Kidney epithelial cell (primary cell): ENCODE measurements at regions not wholly inside any gene's neighbourhood (a gene's known extent, or its start where the extent isn't known, plus 50 kb on each side); places are given as distances from the start of the nearest gene placed in this dataset.

Experiments
- DNase-seq: peaks from one replicate; pipeline ENCODE4 v3.0.0-alpha.2; 2010; ENCODE audit warnings: low read depth
- H3K27me3 ChIP-seq: 2 replicates; pipeline ENCODE4 v1.6.0; 2011; ENCODE audit warnings: low read length; ENCODE audit not compliant: control insufficient read depth, insufficient read depth
- H3K36me3 ChIP-seq: 2 replicates; pipeline ENCODE4 v1.5.1; 2011; ENCODE audit warnings: low read length; ENCODE audit not compliant: control insufficient read depth, insufficient read depth
- H3K4me3 ChIP-seq: 2 replicates; pipeline ENCODE4 v1.5.1; 2011; ENCODE audit warnings: low read depth, mild to moderate bottlenecking, control low read depth, low read length
- TF ChIP-seq, protein P1 (sequence below): IDR thresholded peaks from 2 replicates; pipeline ENCODE4 v1.5.1; 2011; ENCODE audit warnings: mild to moderate bottlenecking, moderate library complexity, low read length, control low read depth, inconsistent platforms; ENCODE audit not compliant: insufficient read depth, poor library complexity, severe bottlenecking

DNA sequence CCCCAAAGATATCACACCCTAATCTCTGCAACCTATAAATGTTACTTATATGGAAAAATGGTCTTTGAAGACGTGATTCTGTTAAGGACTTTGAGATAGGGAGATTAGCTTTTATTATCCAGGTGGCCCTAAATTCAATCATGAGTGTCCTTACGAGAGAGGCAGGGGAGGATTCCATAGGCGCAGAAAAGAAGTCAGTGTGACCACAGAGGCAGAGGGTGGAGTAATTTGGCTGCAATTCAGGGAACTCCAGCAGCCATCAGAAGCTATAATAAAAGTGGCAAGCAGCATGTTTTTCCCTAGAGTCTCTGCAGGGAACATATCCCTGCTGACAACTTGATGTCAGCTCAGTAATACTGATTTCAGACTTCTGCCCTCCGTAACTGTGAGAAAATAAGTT is 315.2 kb upstream of the ROBO2 start:
- TF ChIP-seq, protein P1, sequence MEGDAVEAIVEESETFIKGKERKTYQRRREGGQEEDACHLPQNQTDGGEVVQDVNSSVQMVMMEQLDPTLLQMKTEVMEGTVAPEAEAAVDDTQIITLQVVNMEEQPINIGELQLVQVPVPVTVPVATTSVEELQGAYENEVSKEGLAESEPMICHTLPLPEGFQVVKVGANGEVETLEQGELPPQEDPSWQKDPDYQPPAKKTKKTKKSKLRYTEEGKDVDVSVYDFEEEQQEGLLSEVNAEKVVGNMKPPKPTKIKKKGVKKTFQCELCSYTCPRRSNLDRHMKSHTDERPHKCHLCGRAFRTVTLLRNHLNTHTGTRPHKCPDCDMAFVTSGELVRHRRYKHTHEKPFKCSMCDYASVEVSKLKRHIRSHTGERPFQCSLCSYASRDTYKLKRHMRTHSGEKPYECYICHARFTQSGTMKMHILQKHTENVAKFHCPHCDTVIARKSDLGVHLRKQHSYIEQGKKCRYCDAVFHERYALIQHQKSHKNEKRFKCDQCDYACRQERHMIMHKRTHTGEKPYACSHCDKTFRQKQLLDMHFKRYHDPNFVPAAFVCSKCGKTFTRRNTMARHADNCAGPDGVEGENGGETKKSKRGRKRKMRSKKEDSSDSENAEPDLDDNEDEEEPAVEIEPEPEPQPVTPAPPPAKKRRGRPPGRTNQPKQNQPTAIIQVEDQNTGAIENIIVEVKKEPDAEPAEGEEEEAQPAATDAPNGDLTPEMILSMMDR = no peak
- DNase-seq = no peak
- H3K36me3 ChIP-seq = no peaks in the 10 kb centered on the region
- no peaks in the 10 kb centered on the region for H3K27me3 ChIP-seq
- no peak overlapping the region for H3K4me3 ChIP-seq

DNA sequence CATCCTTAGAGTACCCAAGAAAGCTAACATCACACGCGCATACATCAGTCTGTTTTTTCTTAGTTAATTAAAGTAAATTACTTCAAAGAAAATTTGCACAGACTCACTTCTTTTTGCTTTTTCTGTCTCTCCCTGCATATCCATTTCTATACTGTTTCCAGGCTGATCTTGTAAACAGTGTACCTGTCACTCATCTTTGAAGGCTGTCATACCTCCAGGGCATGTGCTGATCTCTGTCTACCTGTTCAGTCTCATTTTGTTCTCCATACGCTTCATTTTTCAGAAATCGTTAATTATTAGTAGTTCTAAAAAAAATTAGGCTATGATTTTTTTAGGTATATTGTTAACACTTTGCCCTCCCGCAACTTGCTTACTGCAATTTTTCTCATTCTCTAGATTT is 313.9 kb upstream of the ROBO2 start:
- Histone ChIP-seq H3K4me3 (no peak overlapping the region), H3K27me3 (no peaks in the 10 kb centered on the region), H3K36me3 (no peaks in the 10 kb centered on the region)
- no peak for DNase-seq
- TF ChIP-seq, protein P1 = no peak

DNA sequence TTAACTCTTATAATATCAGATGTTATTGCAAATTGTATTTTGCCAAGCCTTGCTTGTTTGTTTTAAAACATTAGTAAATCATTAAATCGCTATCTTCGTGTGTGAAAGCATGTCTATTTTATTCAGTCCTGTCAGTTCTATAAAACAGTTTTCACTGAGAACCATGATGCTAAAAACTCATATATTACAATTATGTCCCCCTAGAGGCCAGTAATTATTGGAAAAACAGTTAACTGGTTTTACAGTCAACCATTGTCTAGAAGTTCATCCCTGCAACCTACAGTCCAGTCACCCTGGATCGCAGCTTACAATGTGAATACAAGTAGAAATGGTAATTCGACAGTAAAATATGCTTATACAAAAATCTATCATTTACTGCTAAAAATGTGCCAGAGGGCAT is 311.5 kb upstream of the ROBO2 start:
- Histone ChIP-seq H3K27me3 (no peaks in the 10 kb centered on the region), H3K4me3 (no peak overlapping the region), H3K36me3 (no peaks in the 10 kb centered on the region)
- TF ChIP-seq, protein P1 = no peak
- DNase-seq = no peak

DNA sequence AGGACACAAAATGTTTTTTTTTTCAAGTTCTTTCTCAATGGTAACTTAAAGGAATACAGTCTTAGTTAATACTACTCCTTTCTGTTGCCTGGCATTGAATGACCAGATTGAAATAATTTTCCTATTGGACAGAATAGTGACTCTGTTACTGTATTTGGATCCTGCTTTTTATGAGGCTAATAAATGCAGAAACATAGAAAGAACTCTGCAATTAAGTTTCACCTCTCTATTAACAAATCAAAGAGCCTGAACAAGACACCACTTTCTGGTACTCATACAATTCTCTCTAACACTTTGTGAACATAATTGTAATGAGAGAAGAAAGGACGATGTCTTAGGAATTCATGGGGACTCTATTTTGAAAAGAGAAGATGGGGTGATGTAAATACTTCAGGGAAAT is 308.4 kb upstream of the ROBO2 start:
- DNase-seq = no peak
- no peak overlapping the region for H3K4me3 ChIP-seq
- TF ChIP-seq, protein P1 = no peak
- no peaks in the 10 kb centered on the region for H3K36me3 ChIP-seq
- H3K27me3 ChIP-seq = no peaks in the 10 kb centered on the region

DNA sequence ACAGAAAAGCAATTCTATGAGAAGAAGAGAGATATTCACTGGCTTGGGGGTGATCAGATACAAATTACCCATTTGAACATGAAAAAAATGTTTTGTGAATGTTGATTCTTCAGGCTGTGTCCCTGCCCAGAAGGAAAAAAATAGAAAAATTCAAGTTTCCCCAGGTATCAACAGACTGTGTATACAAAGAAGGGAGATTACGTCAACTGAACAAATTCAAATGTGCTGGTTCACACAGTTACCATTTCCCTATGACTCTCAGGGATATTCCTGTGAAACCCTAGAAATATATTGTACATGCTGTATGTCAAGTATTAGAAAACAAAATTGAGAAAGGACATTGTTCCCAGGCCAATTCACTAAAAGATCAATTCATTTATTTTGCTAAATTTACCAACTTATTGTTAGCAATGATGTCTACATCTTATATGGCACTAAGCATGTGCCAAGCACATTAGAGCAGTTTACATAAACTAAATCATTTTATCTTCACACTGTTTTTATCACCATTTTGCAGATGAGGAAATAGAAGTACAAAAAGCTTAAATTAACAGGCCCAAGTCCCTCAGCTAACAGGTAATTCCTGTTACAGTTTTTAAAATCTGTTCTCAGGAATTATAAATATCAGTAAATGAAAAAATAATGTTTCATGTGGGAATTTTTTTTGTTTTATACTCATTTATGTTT is 306.7 kb upstream of the ROBO2 start:
- no peaks in the 10 kb centered on the region for H3K27me3 ChIP-seq

DNA sequence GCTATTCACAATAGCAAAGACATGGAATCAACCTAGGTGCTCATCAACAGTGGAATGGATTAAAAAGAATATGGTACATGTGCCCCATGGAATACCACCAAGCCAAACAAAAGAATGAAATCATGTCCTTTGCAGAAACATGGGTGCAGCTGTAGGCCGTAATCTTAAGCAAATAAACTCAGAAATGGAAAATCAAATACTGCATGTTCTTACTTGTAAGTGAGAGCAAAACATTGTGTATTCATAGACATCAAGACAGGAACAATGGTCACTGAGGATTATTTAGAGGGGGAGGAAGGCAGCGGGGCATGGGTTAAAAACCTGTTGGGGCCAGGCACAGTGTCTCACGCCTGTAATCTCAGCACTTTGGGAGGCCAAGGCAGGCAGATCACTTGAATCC is 304.7 kb upstream of the ROBO2 start:
- TF ChIP-seq, protein P1 = no peak
- H3K4me3 ChIP-seq = no peak overlapping the region
- H3K36me3 ChIP-seq = no peaks in the 10 kb centered on the region
- DNase-seq = no peak
- H3K27me3 ChIP-seq = no peaks in the 10 kb centered on the region

More for the DNA sequence above, 306.7 kb upstream of the ROBO2 start:
- Histone ChIP-seq H3K36me3 (no peaks in the 10 kb centered on the region), H3K4me3 (no peak overlapping the region)
- TF ChIP-seq, protein P1 = no peak
- DNase-seq = no peak
